HUES64 (cell line): ENCODE measurements at regions not wholly inside any gene's neighbourhood (a gene's known extent, or its start where the extent isn't known, plus 50 kb on each side); places are given as distances from the start of the nearest gene placed in this dataset.
"Not testable (repeated sequence)": the region's sequence is repeated elsewhere in the genome, so short reads cannot be mapped to it uniquely, and the experiment has no call there.

Source experiments
- H3K27ac ChIP-seq: 2 replicates; pipeline ENCODE4 v1.7.0; 2013; ENCODE audit warnings: low read depth, low read length, inconsistent platforms
- H3K27me3 ChIP-seq: 2 replicates; pipeline ENCODE4 v1.6.1; 2013; ENCODE audit warnings: mild to moderate bottlenecking, low read length; ENCODE audit not compliant: insufficient read depth
- H3K36me3 ChIP-seq: 2 replicates; pipeline ENCODE4 v1.6.1; 2013; ENCODE audit warnings: mild to moderate bottlenecking, low read length; ENCODE audit not compliant: insufficient read depth
- H3K4me1 ChIP-seq: 2 replicates; pipeline ENCODE4 v1.6.1; 2013; ENCODE audit warnings: mild to moderate bottlenecking, low read length, moderate library complexity; ENCODE audit not compliant: insufficient read depth
- H3K4me3 ChIP-seq: 2 replicates; pipeline ENCODE4 v1.5.1; 2013; ENCODE audit warnings: mild to moderate bottlenecking, low read length, moderate library complexity
- H3K9ac ChIP-seq: 2 replicates; pipeline ENCODE4 v1.6.1; 2013; ENCODE audit warnings: mild to moderate bottlenecking, low read depth, low read length
- H3K9me3 ChIP-seq: 2 replicates; pipeline ENCODE4 v1.6.1; 2013; ENCODE audit warnings: low read depth, low read length; ENCODE audit not compliant: insufficient read depth
- WGBS: fragments of 150-250, 120-280 bp; methylation state at CpG from one replicate; pipeline ENCODE4 v1.1.7; 2013; ENCODE audit warnings: missing lambda C conversion rate; 5-methylcytosine and 5-hydroxymethylcytosine counted together

- no peaks in the 10 kb centered on the region for H3K9me3 ChIP-seq
- no peaks in the 10 kb centered on the region for H3K27me3 ChIP-seq
- no peaks in the 10 kb centered on the region for H3K36me3 ChIP-seq
- H3K4me1 ChIP-seq: no peaks in the 10 kb centered on the region
- H3K9ac ChIP-seq: no peak overlapping the region
- WGBS: no CpG with 5 or more reads among the region's 1 CpG
- no peak overlapping the region for H3K27ac ChIP-seq
- H3K4me3 ChIP-seq: no peak overlapping the region
Observed at GRCh38 chr13:37956536-37956935, 87.0 kb upstream of the TRPC4 start.

GRCh38 chr13:37954597-37954996 lies 85.0 kb upstream of the TRPC4 start:
- not testable (repeated sequence) for H3K4me1 ChIP-seq, H3K9ac ChIP-seq, H3K36me3 ChIP-seq, H3K27me3 ChIP-seq, H3K27ac ChIP-seq, H3K9me3 ChIP-seq, H3K4me3 ChIP-seq
- 90% methylated on average over 8 of the region's 9 CpGs for WGBS

- Histone ChIP-seq H3K4me1 (no peaks in the 10 kb centered on the region), H3K27me3 (no peaks in the 10 kb centered on the region), H3K9ac (no peak overlapping the region), H3K36me3 (no peaks in the 10 kb centered on the region), H3K9me3 (no peaks in the 10 kb centered on the region), H3K27ac (no peak overlapping the region), H3K4me3 (no peak overlapping the region)
- WGBS: 96% methylated on average over 1 of the region's 1 CpG
Observed at GRCh38 chr13:37954191-37954590, 84.6 kb upstream of the TRPC4 start.

GRCh38 chr13:37953696-37954095 lies 84.1 kb upstream of the TRPC4 start:
- Histone ChIP-seq H3K36me3 (no peaks in the 10 kb centered on the region), H3K27ac (no peak overlapping the region), H3K27me3 (no peaks in the 10 kb centered on the region), H3K9ac (no peak overlapping the region), H3K4me1 (no peaks in the 10 kb centered on the region), H3K4me3 (no peak overlapping the region), H3K9me3 (no peaks in the 10 kb centered on the region)

GRCh38 chr13:37950016-37950415 lies 80.4 kb upstream of the TRPC4 start:
- Histone ChIP-seq H3K4me1 (no peaks in the 10 kb centered on the region), H3K9me3 (no peaks in the 10 kb centered on the region), H3K36me3 (no peaks in the 10 kb centered on the region), H3K9ac (no peak overlapping the region), H3K4me3 (no peak overlapping the region), H3K27ac (no peak overlapping the region), H3K27me3 (no peaks in the 10 kb centered on the region)
- WGBS: no CpG with 5 or more reads among the region's 1 CpG

- peaks cover 3% of the 10 kb centered on the region; the same call in 1 of the 2 replicates for H3K4me1 ChIP-seq
- H3K36me3 ChIP-seq: no peaks in the 10 kb centered on the region
- WGBS: 94% methylated on average over 5 of the region's 5 CpGs
- H3K27me3 ChIP-seq: no peaks in the 10 kb centered on the region
- H3K9ac ChIP-seq: no peak overlapping the region
- no peak overlapping the region for H3K4me3 ChIP-seq
- H3K9me3 ChIP-seq: no peaks in the 10 kb centered on the region
- H3K27ac ChIP-seq: no peak overlapping the region
Observed at GRCh38 chr13:37947419-37948140, 78.0 kb upstream of the TRPC4 start.

- Histone ChIP-seq H3K4me3 (no peak overlapping the region), H3K9me3 (no peaks in the 10 kb centered on the region), H3K36me3 (no peaks in the 10 kb centered on the region), H3K27ac (no peak overlapping the region), H3K27me3 (no peaks in the 10 kb centered on the region), H3K9ac (no peak overlapping the region), H3K4me1 (peaks cover 3% of the 10 kb centered on the region; the same call in 1 of the 2 replicates)
- WGBS: over 99% methylated on average over 3 of the region's 4 CpGs
Observed at GRCh38 chr13:37945651-37946575, 76.3 kb upstream of the TRPC4 start.

- no peak overlapping the region for H3K27ac ChIP-seq
- WGBS: 92% methylated on average over 7 of the region's 8 CpGs
- H3K9me3 ChIP-seq: no peaks in the 10 kb centered on the region
- peaks cover 3% of the 10 kb centered on the region; the same call in 1 of the 2 replicates for H3K4me1 ChIP-seq
- no peak overlapping the region for H3K4me3 ChIP-seq
- H3K36me3 ChIP-seq: no peaks in the 10 kb centered on the region
- no peaks in the 10 kb centered on the region for H3K27me3 ChIP-seq
- H3K9ac ChIP-seq: no peak overlapping the region
Observed at GRCh38 chr13:37944869-37945442, 75.4 kb upstream of the TRPC4 start.

GRCh38 chr13:37944081-37944868 lies 74.7 kb upstream of the TRPC4 start:
- Histone ChIP-seq H3K36me3 (no peaks in the 10 kb centered on the region), H3K9ac (no peak overlapping the region), H3K27me3 (no peaks in the 10 kb centered on the region), H3K9me3 (no peaks in the 10 kb centered on the region), H3K27ac (no peak overlapping the region), H3K4me3 (no peak overlapping the region), H3K4me1 (peaks cover 3% of the 10 kb centered on the region; the same call in 1 of the 2 replicates)
- 89% methylated on average over 10 of the region's 10 CpGs for WGBS

- H3K4me1 ChIP-seq: peaks cover 3% of the 10 kb centered on the region; the same call in 1 of the 2 replicates
- no peaks in the 10 kb centered on the region for H3K9me3 ChIP-seq
- no peak overlapping the region for H3K9ac ChIP-seq
- no peaks in the 10 kb centered on the region for H3K27me3 ChIP-seq
- no peak overlapping the region for H3K27ac ChIP-seq
- no peaks in the 10 kb centered on the region for H3K36me3 ChIP-seq
- no peak overlapping the region for H3K4me3 ChIP-seq
Observed at GRCh38 chr13:37942929-37943328, 73.4 kb upstream of the TRPC4 start.
